Erythroblast (primary cell): ENCODE measurements at regions not wholly inside any gene's neighbourhood (a gene's known extent, or its start where the extent isn't known, plus 50 kb on each side); places are given as distances from the start of the nearest gene placed in this dataset.

Source experiments
- DNase-seq, 2 experiments: peaks; one replicate each; lab custom pipeline; 2025; lab: John Stamatoyannopoulos, UW
- GATA1 ChIP-seq: IDR thresholded peaks from 2 replicates; pipeline ENCODE4 v1.6.1; 2011; ENCODE audit warnings: low read depth, mild to moderate bottlenecking, control low read depth, low read length, moderate library complexity
- POLR2A ChIP-seq: IDR thresholded peaks from 2 replicates; pipeline ENCODE4 v1.6.1; 2011; ENCODE audit warnings: mild to moderate bottlenecking, low read length

GRCh38 chr2:129891341-129892320 lies 87.8 kb upstream of the RAB6C start:
- TF ChIP-seq POLR2A: no peak
- TF ChIP-seq GATA1: no peak
- no peak for DNase-seq

- TF ChIP-seq POLR2A (no peak), GATA1 (no peak)
- DNase-seq: no peak
Measured at GRCh38 chr2:129892360-129892759, 87.1 kb upstream of the RAB6C start.

GRCh38 chr2:129892773-129893172 lies 86.7 kb upstream of the RAB6C start:
- TF ChIP-seq POLR2A: no peak
- TF ChIP-seq GATA1: no peak

GRCh38 chr2:129893244-129893643 lies 86.2 kb upstream of the RAB6C start:
- no peak for DNase-seq
- no peak for TF ChIP-seq GATA1
- no peak for TF ChIP-seq POLR2A

More at GRCh38 chr2:129892773-129893172, 86.7 kb upstream of the RAB6C start:
- DNase-seq: no peak

- no peak for DNase-seq
Measured at GRCh38 chr2:129894616-129895015, 84.8 kb upstream of the RAB6C start.

GRCh38 chr2:129895061-129895460 lies 84.4 kb upstream of the RAB6C start:
- DNase-seq: no peak

More at GRCh38 chr2:129894616-129895015, 84.8 kb upstream of the RAB6C start:
- TF ChIP-seq POLR2A (no peak), GATA1 (no peak)

GRCh38 chr2:129895526-129896082 lies 83.9 kb upstream of the RAB6C start:
- TF ChIP-seq POLR2A (no peak), GATA1 (no peak)
- no peak for DNase-seq

More at GRCh38 chr2:129895061-129895460, 84.4 kb upstream of the RAB6C start:
- TF ChIP-seq POLR2A (no peak), GATA1 (no peak)

GRCh38 chr2:129896226-129897100 lies 83.0 kb upstream of the RAB6C start:
- TF ChIP-seq POLR2A (no peak), GATA1 (no peak)
- no peak for DNase-seq

GRCh38 chr2:129901754-129902415 lies 77.6 kb upstream of the RAB6C start:
- no peak for DNase-seq
- TF ChIP-seq POLR2A (no peak), GATA1 (no peak)

- DNase-seq: no peak
- TF ChIP-seq POLR2A: no peak
- no peak for TF ChIP-seq GATA1
Measured at GRCh38 chr2:129902731-129903585, 76.5 kb upstream of the RAB6C start.

- DNase-seq: no peak
- TF ChIP-seq GATA1 (no peak), POLR2A (no peak)
Measured at GRCh38 chr2:129903586-129904425, 75.7 kb upstream of the RAB6C start.
